K562 (cell line): ENCODE measurements at regions not wholly inside any gene's neighbourhood (a gene's known extent, or its start where the extent isn't known, plus 50 kb on each side); places are given as distances from the start of the nearest gene placed in this dataset.
"Not testable (repeated sequence)": the region's sequence is repeated elsewhere in the genome, so short reads cannot be mapped to it uniquely, and the experiment has no call there.

Experiments
- ATAC-seq: fragments of 200-7000 bp; cut with Tn5 transposase; 3 replicates; pipeline ENCODE4 v1.9.1; 2020; ENCODE audit warnings: moderate library complexity
- BruUV-seq: library from RNA; stranded (reverse); fragments of 400-500 nt; replicated peaks from 2 replicates; lab custom pipeline; 2021; lab: Mats Ljungman, UMichigan
- CTCF ChIA-PET: fragments of 300-600 bp; formaldehyde crosslinking; extraction: SDS; loops from one replicate; lab custom pipeline; 2021; ENCODE audit warnings: low intra/inter-chr PET ratio; lab: Yijun Ruan, JAX
- POLR2A ChIA-PET: fragments of 300-600, 350-650 bp; sonication (Branson Sonifier 250); formaldehyde crosslinking; extraction: SDS; loops from one replicate; lab custom pipeline; 2021; ENCODE audit warnings: antibody characterized with exemption, inconsistent platforms; lab: Yijun Ruan, JAX
- DNase-seq, 4 experiments: peaks; one replicate each; pipeline versions ENCODE4 v3.0.0 to v3.0.0-alpha.2; 2011 to 2018; ENCODE audit warnings: low spot score in 3 of 4, mixed read lengths in 3 of 4; ENCODE audit errors: extremely low read depth in 1 of 4
- FAIRE-seq: peaks from 2 replicates; lab custom pipeline; 2011; peaks lifted over from hg19 to GRCh38; lab: Jason Lieb, UNC
- H2AFZ ChIP-seq: 2 replicates; pipeline ENCODE4 v1.6.0; 2011; ENCODE audit warnings: low read depth, low read length, control low read depth, inconsistent platforms
- H3K27ac ChIP-seq: fragments of 200-600 bp; 3 replicates; pipeline ENCODE4 v1.8.0; 2011; ENCODE audit warnings: low read depth, mild to moderate bottlenecking, control low read depth, inconsistent platforms, low read length, moderate library complexity, mixed read lengths; ENCODE audit errors: extremely low read depth
- H3K27me3 ChIP-seq, 2 experiments: fragments of 300-600 bp in 1 of 2; 2 replicates in 1 of 2; 3 replicates in 1 of 2; pipeline versions ENCODE4 v1.6.0 to v1.8.0; 2011; ENCODE audit warnings: inconsistent platforms in 2 of 2, low read length in 2 of 2, mild to moderate bottlenecking in 1 of 2, mixed read lengths in 1 of 2, moderate library complexity in 1 of 2; ENCODE audit not compliant: control insufficient read depth in 2 of 2, insufficient read depth in 2 of 2
- H3K36me3 ChIP-seq: fragments of 300-600 bp; 3 replicates; pipeline ENCODE4 v1.8.0; 2011; ENCODE audit warnings: mild to moderate bottlenecking, low read length, inconsistent platforms; ENCODE audit not compliant: control insufficient read depth, insufficient read depth
- H3K4me1 ChIP-seq, 2 experiments: fragments of 200-600 bp in 1 of 2; replicated peaks in 1 of 2; 2 replicates in 1 of 2; 3 replicates in 1 of 2; pipeline versions ENCODE4 v1.5.1 to v1.8.0; 2011; ENCODE audit warnings: inconsistent platforms in 2 of 2, low read length in 2 of 2, mild to moderate bottlenecking in 1 of 2, mixed read lengths in 1 of 2, moderate library complexity in 1 of 2; ENCODE audit not compliant: control insufficient read depth in 2 of 2, insufficient read depth in 2 of 2
- H3K4me2 ChIP-seq: 2 replicates; pipeline ENCODE4 v1.6.1; 2011; ENCODE audit warnings: low read length, control low read depth, inconsistent platforms, mixed read lengths; ENCODE audit not compliant: insufficient read depth
- H3K4me3 ChIP-seq: fragments of 200-600 bp; sonication (generic), shearing (Covaris generic); 2 replicates; pipeline ENCODE4 v1.5.1; 2016; ENCODE audit warnings: control low read depth, inconsistent platforms
- H3K79me2 ChIP-seq: fragments of 200-600 bp; 3 replicates; pipeline ENCODE4 v1.8.0; 2011; ENCODE audit warnings: low read length, inconsistent platforms; ENCODE audit not compliant: control insufficient read depth, insufficient read depth
- H3K9ac ChIP-seq, 2 experiments: 2 replicates each; pipeline versions ENCODE4 v1.6.0 to v1.6.1; 2011; ENCODE audit warnings: low read depth in 2 of 2, low read length in 2 of 2, control low read depth in 1 of 2, inconsistent platforms in 1 of 2, mild to moderate bottlenecking in 1 of 2, mixed read lengths in 1 of 2; ENCODE audit not compliant: insufficient read depth in 1 of 2
- H3K9me1 ChIP-seq: one replicate; pipeline ENCODE4 v1.6.0; 2011; ENCODE audit warnings: inconsistent platforms, mild to moderate bottlenecking, low read length, moderate library complexity; ENCODE audit not compliant: control insufficient read depth, insufficient read depth
- H3K9me3 ChIP-seq: replicated peaks from 2 replicates; pipeline ENCODE4 v1.5.1; 2011; ENCODE audit warnings: low read depth, low read length, inconsistent platforms; ENCODE audit not compliant: control insufficient read depth, insufficient read depth
- H4K20me1 ChIP-seq: replicated peaks from 2 replicates; pipeline ENCODE4 v1.6.1; 2011; ENCODE audit warnings: low read length, inconsistent platforms, mixed read lengths; ENCODE audit not compliant: control insufficient read depth, insufficient read depth
- CHD4 ChIP-seq: fragments of 200-600 bp; sonication (generic); IDR thresholded peaks from 3 replicates; pipeline ENCODE4 v1.6.1; 2012; ENCODE audit warnings: low read depth, mild to moderate bottlenecking, mixed read lengths, low read length, inconsistent platforms; ENCODE audit not compliant: insufficient read depth, insufficient replicate concordance, poor library complexity, severe bottlenecking
- FOXK2 ChIP-seq, 2 experiments: fragments of 450-650 bp; IDR thresholded peaks in 1 of 2; conservative IDR thresholded peaks in 1 of 2; 2 replicates each; pipeline ENCODE4 v1.6.1; 2016; ENCODE audit warnings: low read depth in 2 of 2, mild to moderate bottlenecking in 1 of 2
- SOX6 ChIP-seq: fragments of 450-650 bp; IDR thresholded peaks from 2 replicates; pipeline ENCODE4 v1.6.1; 2014; ENCODE audit warnings: mild to moderate bottlenecking
- ZNF253 ChIP-seq: fragments of 250-450 bp; sonication (Bioruptor Pico); conservative IDR thresholded peaks from 2 replicates; pipeline ENCODE4 v1.6.1; 2021; ENCODE audit warnings: mild to moderate bottlenecking
- WGBS: fragments of 100-300 bp; shearing (Covaris generic); methylation state at CpG from one replicate; pipeline ENCODE4 v1.1.6; 2016; ENCODE audit warnings: low coverage, mixed read lengths; ENCODE audit not compliant: insufficient coverage; ENCODE audit errors: missing lambda C conversion rate; 5-methylcytosine and 5-hydroxymethylcytosine counted together
- in situ Hi-C: fragments of 300-500 bp; cut with MboI; formaldehyde crosslinking; loops from 4 replicates; pipeline ENCODE4 v1.15.0; 2018; ENCODE audit warnings: inconsistent platforms, mixed read lengths
- intact Hi-C: fragments of 100-400 bp; cut with micrococcal nuclease; formaldehyde crosslinking; loops from 2 replicates; pipeline ENCODE4 v1.14.2; 2022

DNA sequence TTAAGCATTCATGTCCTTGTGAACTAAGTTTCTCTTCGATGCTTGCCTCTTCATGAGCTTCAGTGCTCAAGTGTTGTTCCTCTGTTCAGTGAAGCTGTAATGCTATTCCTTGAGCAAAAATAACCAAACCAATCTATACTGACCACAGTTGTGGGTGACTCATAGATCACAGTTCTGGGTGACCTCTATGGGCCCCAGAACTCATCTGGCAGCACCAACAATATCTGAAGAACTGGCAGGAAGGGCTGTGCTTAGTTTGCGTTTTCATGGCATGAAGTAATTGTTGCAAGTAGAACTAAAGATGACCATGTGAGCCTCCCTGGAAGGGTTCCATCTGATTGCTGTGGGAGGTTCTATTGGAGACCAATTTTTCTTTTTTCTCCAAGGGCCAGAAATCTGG is 106.2 kb downstream of the CCNG2 start:
- no peak for DNase-seq
- no peaks in the 10 kb centered on the region for H3K79me2 ChIP-seq
- H4K20me1 ChIP-seq = 0 out of 2 replicates have a peak, but pooled peaks cover 2% of the 10 kb centered on the region
- no peak overlapping the region for H3K27ac ChIP-seq
- intact Hi-C loops = no loop called here
- no peaks in the 10 kb centered on the region for H3K27me3 ChIP-seq
- BruUV-seq = no TSS peak
- H3K9me1 ChIP-seq = no peaks in the 10 kb centered on the region
- no peak overlapping the region for H3K4me2 ChIP-seq
- TF ChIP-seq CHD4 (no peak), FOXK2 (conservative IDR thresholded peaks at IDR 0.05 in 1 of 2, IDR thresholded peaks at IDR 0.05 in 1 of 2; ENCODE audit: low read depth in 2 of 2) (no peak), ZNF253 (CRISPR knock-in tag) (no peak)
- in situ Hi-C loops = no loop called here
- no peak overlapping the region for H2AFZ ChIP-seq
- WGBS = 0% methylated on average over 2 of the region's 2 CpGs
- H3K9ac ChIP-seq = no peak overlapping the region
- H3K9me3 ChIP-seq = no peaks in the 10 kb centered on the region
- ATAC-seq = no peak
- no peak for FAIRE-seq
- CTCF ChIA-PET = no interaction called here
- no peaks in the 10 kb centered on the region for H3K36me3 ChIP-seq
- no peaks in the 10 kb centered on the region for H3K4me1 ChIP-seq
- no peak overlapping the region for H3K4me3 ChIP-seq
- POLR2A ChIA-PET = no interaction called here

- intact Hi-C loops, FAIRE-seq, in situ Hi-C loops: not testable (repeated sequence)
- TF ChIP-seq SOX6 = 0 out of 2 replicates have a peak, but pooled peaks have one; percentile 11
- TF ChIP-seq, all 486 proteins: peak for 1; not testable (repeated sequence) for 485
- H3K79me2 ChIP-seq, H3K9me3 ChIP-seq, BruUV-seq, ATAC-seq, H3K27me3 ChIP-seq, H3K4me2 ChIP-seq, H3K4me1 ChIP-seq, CTCF ChIA-PET, H3K27ac ChIP-seq, H3K9ac ChIP-seq, H2AFZ ChIP-seq, H3K36me3 ChIP-seq, H3K9me1 ChIP-seq, POLR2A ChIA-PET, H3K4me3 ChIP-seq, DNase-seq, H4K20me1 ChIP-seq: not testable (repeated sequence)
- 2% methylated on average over 4 of the region's 4 CpGs for WGBS
These were observed 107.0 kb downstream of the CCNG2 start for GRCh38 chr4:77263976-77264375.
